ENCODE measurements at regions not wholly inside any gene's neighbourhood (a gene's known extent, or its start where the extent isn't known, plus 50 kb on each side); places are given as distances from the start of the nearest gene placed in this dataset.
"Not testable (repeated sequence)": the region's sequence is repeated elsewhere in the genome, so short reads cannot be mapped to it uniquely, and the experiment has no call there.

DNA sequence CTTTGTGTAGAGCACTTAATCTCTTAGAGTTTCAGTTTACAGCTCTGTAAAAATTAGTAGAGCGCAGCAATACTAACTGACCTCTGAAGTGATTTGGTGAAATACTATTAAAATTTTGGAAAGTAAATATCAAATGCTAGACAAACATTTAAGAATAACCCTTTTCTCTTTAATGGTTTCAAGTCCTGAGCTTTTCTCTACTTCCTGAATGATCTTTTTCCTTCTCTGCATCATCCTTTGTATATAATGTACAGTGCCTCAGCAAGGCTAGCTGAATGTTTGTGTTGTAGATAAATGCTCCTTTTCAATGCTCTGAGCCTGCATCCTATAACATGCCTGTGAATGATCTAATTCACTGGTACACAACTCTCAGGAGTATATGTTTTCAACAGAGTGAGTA lies 272.9 kb downstream of the ADGRL2 start:
- no peak for DNase-seq (ENCODE audit: low read depth in 2 of 2)

DNA sequence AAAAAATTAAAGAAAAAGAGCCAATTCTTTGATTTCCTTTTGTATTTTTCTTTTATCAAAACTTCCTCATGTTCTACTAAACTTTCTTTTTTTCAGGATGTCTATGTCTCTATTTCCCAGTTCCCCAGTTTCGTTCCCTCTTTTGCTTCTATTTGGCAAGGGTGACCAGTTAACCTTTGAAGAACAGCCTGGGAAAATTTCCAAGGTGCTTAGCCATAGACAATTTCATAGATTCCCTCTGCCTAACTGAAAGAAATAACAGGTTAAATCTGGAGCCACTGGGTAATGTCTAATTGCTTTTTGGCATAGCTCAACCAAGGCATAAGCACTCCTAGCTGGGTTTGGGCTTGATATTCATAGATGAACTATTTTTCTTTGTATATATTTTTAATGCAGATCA lies 272.3 kb downstream of the ADGRL2 start:
- DNase-seq (ENCODE audit: low read depth in 2 of 2): no peak

DNA sequence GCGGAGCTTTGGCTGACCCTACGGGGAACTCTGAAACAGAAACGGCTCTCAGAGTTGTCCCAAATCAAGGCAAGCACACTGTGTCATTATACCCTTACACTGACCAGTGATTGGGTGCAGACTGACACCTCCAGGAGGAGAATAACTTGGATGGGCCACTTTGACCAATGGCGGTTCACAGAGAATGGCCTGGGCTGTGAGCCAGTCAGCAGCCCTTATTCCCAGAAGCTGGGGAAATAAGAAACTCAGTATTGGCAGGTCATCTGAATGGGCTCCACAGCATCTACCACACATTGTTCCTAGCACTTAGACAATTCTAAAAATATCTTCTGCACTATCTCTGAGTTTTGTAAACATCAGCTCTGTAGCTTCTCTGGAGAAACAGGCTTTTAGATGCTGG lies 265.2 kb downstream of the ADGRL2 start:
- DNase-seq (ENCODE audit: low read depth in 2 of 2): no peak

DNA sequence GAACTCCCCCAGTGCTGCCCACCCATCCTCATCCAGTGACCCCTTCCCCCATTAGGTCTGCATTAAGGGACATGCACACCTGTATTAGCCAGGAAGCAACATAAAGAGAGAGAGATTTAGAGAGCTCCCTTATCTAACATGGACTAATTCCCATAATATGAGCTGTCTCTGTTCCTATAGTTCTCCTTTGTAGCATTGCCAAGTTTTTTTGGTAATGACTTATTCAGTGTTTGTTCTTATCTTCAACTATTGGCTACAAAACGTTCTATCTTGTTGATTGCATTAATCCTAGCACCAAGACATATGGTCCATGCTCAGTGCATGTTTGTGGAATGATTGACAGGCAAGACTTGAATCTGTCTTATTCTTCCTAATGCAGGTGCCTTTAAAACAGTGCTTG lies 264.0 kb downstream of the ADGRL2 start:
- no peak for DNase-seq (ENCODE audit: low read depth in 2 of 2)

DNA sequence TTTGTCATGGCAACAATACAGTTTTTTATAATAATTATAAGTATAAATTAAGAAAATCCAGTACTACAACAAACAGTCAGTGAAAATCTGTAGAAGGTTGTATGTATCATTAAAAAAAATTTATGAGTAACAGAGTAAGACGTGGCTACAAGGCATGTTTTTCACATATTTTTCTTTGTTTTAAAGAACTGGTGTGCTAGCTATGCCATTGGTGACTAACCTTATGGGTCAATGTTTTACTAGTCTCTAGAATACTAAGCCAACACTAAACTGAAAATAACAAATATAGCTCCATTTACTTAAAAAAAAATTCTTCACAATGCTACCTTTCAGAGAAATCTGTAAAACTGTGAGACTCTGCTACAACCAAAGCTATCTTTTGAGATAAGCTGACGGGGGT lies 261.5 kb downstream of the ADGRL2 start:
- no peak for DNase-seq (ENCODE audit: low read depth in 2 of 2)

DNA sequence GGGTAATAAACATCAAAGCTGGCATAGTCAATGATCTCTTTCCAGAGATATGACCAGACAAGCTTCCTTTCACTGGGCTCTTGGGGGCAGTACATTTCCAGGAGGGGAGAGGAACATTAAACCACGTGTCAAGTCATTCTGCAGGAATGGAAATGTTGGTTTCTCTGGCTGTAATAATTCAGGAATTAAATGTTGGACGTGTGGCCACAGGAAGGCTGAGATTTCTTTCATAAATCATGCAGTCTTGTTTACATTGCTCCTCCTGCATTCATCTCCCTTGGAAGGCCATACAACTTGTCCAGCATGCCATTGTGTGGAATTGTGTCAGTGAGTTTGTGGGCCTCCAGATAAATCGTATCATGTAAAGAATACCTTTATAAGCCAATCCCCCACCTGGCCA lies 259.2 kb downstream of the ADGRL2 start:
- DNase-seq (ENCODE audit: low read depth in 2 of 2): no peak

DNA sequence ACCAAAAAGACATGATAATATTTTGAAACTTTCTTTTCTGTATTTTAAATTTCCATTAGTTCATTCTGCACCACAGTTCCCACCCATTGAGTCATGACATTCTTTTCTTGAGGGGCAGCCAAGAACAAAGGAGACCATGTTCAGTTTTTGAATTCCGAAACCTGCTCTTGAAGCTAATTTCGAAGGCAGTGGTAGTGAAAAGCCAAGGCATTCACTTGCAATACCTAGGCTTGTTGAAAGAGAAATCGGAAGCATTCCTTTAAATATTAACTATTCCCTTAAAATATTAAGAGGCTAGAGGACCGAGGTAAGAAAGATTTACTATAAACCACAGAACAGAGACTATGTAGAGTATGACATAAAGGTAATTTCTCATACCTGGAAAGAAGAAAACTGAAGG lies 256.3 kb downstream of the ADGRL2 start:
- no peak for DNase-seq (ENCODE audit: low read depth in 2 of 2)

DNA sequence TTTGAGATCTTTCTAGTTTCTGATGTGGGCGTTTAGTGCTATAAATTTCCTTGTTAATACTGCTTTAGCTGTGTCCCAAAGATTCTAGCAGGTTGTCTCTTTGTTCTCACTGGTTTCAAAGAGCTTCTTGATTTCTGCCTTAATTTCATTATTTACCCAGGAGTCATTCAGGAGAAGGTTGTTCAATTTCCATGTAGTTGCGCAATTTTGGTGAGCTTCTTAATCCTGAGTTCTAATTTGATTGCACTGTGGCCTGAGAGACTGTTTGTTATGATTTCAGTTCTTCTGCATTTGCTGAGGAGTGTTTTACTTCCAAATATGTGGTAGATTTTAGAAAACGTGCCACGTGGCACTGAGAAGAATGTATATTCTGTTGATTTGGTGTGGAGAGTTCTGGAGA lies 254.6 kb downstream of the ADGRL2 start:
- DNase-seq (ENCODE audit: low read depth in 2 of 2): not testable (repeated sequence)

DNA sequence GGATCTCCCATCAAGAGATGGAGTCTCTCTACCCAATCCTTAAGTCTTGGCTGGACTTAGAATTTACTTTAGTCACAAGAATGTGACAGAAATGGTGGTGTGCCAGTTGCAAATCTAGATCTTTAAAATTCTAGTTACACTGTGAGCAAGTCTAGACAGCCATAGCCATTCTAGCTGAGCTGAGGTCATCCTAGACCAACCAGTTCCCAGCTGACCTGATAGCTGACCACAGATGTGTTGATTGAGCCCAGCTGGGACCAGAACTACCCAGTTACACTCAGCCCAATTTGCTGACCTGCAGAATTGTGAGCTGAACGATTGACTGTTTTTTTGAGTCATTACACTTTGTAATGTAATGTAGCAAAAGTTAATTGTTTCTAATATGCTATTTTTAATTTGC lies 251.8 kb downstream of the ADGRL2 start:
- no peak for DNase-seq (ENCODE audit: low read depth in 2 of 2)

DNA sequence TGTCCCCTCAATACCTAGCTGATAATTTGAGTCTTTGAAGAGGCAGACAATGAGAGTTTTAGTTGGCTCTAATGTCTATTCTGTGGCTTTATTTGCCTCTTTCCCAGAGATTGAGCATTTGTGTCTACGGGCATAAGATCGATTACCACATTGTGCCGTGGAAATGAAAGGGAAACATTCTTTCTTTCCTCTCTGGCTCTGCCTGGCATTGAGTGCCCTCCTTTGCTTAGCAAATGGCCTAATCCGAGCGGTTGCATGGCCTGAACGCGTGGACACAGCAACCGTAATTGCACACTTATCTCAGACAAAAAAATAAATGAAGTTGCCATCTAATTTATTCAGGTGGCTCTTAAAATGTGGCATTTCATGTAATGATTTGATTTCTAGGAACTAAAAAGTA lies 247.9 kb downstream of the ADGRL2 start:
- DNase-seq (ENCODE audit: low read depth in 2 of 2): no peak

DNA sequence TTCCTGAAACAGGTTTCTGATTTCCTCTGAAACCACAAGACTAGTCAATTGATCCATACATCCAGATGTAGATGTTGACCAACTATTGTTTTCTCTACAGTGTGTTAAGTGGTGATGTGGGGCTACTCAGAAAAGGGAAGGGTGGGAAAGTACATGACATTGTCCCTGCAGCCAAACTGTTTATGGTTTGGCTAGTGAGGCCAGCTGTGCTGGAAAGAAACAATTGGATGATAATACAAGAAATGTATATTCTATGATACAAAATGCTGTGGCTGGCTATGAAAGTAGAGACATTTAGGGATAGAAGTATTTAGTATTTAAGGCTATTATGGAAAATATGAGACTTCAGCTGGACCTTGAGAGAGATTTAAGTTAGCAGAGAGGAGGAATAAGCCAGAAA lies 244.5 kb downstream of the ADGRL2 start:
- DNase-seq (ENCODE audit: low read depth in 2 of 2): no peak

DNA sequence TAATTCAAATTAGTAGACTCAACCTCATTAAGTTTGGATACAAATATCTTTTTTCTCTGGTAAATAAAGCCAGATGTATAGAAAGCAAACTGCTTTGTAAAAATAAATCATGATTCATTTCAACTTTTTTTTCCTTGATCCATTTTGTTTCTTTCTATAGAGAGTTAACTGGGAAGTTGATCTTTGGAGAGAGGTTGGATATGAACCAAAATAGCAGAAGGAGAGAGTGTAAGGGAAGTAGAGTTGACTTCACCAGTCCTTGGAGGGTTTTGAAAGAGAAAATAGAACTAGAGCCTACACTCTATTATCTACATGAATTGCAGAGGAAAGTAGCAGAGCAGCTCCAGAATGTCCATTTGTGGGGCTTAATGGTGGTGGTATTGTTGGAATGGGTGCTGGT lies 243.8 kb downstream of the ADGRL2 start:
- DNase-seq (ENCODE audit: low read depth in 2 of 2): no peak

DNA sequence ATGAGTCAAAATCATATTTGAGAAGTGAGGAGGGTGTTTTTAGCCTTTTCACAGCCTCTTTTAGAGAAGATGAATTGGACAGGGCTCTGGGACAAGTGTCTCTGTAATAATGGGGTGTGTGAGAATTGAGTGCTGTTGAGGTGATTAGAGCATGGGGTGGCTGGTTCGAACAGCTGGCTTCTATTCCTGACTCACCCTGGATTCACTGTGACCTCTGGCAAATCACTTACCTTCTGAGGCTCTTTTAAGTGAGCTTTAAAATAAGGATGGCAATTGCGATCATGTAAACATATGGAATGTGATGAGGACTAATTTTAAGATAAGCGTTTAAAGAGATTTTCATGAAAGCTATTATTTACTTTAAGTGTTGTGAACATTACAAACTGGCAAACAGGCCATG lies 243.4 kb downstream of the ADGRL2 start:
- no peak for DNase-seq (ENCODE audit: low read depth in 2 of 2)

DNA sequence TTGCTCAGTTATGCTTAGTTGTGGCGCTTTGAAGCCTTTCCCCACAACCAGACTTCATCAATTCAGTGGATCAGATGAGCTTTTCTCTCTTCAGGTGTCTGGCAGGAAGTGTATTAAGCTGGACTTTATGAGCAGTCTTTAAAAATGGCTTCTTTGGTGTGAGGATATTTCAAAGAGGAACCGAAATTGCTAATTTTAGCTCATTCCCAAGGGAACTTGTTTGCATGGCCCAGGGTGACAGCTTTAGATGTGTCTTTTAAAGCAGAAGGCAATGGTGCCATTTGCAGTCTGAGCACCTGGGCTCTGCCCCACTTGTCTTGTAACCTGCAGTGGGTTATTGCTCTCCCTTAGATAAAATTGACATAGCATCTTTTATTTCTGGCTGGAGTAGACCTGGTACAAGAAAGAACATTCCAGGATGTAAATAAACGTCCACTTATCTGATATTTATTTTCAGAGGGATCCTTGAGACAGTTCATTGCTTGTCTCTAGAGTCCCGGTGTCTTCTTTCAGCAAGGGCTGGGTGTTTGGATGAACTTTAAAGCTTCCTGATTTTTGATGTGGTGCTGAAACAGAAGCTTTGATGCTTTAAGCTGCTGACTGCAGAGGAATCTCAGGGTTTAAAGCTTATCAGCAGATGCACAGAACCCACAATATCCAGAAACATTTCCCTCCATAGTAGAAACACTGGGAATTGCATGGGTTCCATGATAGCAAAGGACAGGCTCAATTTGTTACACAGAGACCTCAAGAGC lies 241.7 kb downstream of the ADGRL2 start:
- no peak for DNase-seq (ENCODE audit: low read depth in 2 of 2)

Data from stimulated activated CD4-positive, alpha-beta T cell treated with anti-CD3 and anti-CD28 coated beads, Interleukin-1b, Interleukin-23, amount 100 ng/mL, for 1 hour (primary cell).